Fibroblast of the aortic adventitia (primary cell): ENCODE measurements at regions not wholly inside any gene's neighbourhood (a gene's known extent, or its start where the extent isn't known, plus 50 kb on each side); places are given as distances from the start of the nearest gene placed in this dataset.
"Not testable (repeated sequence)": the region's sequence is repeated elsewhere in the genome, so short reads cannot be mapped to it uniquely, and the experiment has no call there.

ENCODE experiments used
- DNase-seq: peaks from one replicate; pipeline ENCODE4 v3.0.0-alpha.2; 2010; ENCODE audit warnings: low read depth
- H3K4me3 ChIP-seq: 2 replicates; pipeline ENCODE4 v1.5.1; 2011; ENCODE audit warnings: low read depth, mild to moderate bottlenecking, control low read depth, low read length, moderate library complexity
- TF ChIP-seq, protein P1 (sequence below): IDR thresholded peaks from 2 replicates; pipeline ENCODE4 v1.5.1; 2011; ENCODE audit warnings: mild to moderate bottlenecking, low read length, control low read depth, inconsistent platforms; ENCODE audit not compliant: insufficient read depth

DNA sequence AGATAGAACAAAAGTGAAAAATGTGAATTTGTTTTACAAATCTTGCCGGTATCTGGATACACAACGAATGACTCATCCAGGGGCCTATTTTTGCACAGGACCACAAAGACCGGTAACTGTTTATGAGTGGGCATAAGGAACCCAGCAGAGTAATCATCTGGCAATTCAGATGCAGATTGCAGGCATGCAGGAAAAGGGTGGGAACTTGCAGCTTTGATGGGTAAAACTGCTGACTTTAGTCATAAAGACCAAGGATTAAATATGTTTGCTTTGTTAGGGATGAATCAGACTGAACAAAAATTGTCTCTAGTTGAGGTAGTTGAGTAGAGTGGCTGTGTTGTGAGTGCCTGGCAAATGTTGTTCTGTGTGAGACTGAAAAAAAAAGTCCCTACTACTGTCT lies 309.6 kb upstream of the CCNH start:
- peak; percentile 2 for DNase-seq
- TF ChIP-seq, protein P1, sequence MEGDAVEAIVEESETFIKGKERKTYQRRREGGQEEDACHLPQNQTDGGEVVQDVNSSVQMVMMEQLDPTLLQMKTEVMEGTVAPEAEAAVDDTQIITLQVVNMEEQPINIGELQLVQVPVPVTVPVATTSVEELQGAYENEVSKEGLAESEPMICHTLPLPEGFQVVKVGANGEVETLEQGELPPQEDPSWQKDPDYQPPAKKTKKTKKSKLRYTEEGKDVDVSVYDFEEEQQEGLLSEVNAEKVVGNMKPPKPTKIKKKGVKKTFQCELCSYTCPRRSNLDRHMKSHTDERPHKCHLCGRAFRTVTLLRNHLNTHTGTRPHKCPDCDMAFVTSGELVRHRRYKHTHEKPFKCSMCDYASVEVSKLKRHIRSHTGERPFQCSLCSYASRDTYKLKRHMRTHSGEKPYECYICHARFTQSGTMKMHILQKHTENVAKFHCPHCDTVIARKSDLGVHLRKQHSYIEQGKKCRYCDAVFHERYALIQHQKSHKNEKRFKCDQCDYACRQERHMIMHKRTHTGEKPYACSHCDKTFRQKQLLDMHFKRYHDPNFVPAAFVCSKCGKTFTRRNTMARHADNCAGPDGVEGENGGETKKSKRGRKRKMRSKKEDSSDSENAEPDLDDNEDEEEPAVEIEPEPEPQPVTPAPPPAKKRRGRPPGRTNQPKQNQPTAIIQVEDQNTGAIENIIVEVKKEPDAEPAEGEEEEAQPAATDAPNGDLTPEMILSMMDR: no peak
- no peak overlapping the region for H3K4me3 ChIP-seq

DNA sequence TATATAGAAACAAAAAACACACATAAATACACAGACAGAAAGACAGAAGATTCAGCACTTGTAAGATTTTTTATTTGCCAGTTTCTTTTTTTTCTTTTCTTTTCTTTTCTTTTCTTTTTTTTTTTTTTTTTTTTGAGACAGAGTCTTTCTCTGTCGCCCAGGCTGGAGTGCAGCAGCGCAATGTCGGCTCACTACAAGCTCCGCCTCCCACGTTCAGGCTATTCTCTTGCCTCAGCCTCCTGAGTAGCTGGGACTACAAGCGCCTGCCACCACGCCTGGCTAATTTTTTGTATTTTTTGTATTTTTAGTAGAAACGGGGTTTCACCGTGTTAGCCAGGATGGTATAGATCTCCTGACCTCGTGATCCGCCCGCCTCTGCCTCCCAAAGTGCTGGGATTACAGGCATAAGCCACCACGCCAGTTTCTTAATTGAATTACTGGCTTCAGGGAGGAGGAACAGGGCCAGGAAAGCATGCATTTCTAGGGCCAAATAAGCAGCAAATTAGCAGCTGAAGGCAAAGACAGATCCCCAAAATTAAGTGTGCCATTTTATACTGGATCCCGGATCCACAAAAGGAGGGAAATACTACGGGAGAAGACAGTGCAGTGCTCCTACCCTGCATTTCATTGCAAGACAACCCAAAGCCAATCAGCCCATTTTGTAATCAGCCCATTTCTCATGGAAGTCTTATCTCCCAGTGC lies 305.6 kb upstream of the CCNH start:
- not testable (repeated sequence) for H3K4me3 ChIP-seq, DNase-seq

DNA sequence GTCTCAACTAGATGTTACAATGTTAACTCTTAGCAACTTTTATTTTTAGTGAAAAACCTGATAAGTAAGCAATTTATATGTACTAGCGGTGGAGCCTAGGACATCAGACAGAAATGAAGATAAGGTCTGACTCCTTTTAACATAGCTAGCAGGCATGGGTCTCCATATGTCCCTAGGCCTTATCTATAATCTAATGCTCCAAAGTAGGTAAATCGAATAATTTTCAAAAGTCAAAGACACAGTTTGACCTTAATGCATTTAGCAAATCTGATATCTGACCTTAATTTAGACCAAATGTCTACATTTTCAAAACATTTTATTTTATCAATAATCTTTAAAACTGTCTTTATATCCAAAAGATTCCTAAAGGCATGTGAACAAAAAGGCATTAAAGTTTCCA lies 305.0 kb upstream of the CCNH start:
- H3K4me3 ChIP-seq: no peak overlapping the region
- TF ChIP-seq, protein P1: no peak
- DNase-seq: no peak

DNA sequence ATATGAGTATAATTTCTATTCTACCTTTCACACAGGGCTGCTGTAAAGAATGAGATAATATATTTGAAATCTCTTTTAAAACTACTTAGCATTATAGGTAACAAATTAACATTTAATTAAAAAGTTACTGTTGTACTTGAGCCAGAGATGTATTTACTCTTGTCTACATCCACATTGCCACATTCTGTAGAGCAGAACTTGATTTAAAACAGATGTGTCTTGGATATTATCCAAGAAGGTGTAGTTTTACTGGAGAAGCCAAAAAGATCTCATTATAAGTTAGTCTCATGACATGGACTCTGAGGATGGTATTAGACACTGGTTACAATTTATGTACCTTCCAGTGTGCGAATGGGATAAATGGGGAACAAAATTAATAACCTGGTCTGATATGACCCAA lies 293.1 kb upstream of the CCNH start:
- H3K4me3 ChIP-seq: no peak overlapping the region
- TF ChIP-seq, protein P1: no peak
- peak; percentile 1 for DNase-seq

DNA sequence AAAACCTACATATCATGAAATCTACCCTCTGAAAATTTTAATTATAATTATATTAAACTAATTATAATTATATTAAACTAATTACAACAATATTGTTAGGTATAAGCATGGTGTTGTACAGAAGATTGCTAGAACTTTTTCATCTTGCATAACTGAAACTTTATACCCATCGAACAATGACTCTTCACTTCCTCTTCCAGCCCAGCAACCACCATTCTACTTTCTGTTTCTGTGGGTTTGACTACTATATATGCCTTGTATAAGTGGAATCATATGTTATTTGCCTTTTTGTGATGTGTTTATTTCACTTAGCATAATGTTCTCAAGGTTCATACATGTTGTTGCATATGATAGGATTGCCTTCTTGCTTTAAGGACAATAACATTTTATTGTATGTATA lies 274.2 kb upstream of the CCNH start:
- no peak for DNase-seq
- TF ChIP-seq, protein P1: no peak
- H3K4me3 ChIP-seq: no peak overlapping the region

DNA sequence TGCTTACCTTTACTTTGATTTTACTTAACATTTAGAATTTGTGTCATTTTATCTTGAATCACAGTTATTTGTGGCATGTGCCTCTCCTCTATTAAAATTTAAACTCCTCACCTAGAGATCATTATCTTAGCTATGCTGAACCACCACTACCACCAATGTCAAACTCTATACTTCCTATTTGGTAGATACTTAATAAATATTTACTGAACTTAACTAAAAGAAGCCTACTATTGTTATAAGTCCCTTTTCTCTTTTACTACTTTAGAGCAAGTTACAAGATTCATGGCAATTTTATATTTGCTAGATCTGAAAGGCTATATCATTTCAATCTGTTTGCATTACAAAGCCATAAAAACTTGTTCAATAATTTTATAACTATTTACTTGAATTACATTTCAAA lies 273.3 kb upstream of the CCNH start:
- TF ChIP-seq, protein P1: no peak
- no peak for DNase-seq
- H3K4me3 ChIP-seq: no peak overlapping the region

DNA sequence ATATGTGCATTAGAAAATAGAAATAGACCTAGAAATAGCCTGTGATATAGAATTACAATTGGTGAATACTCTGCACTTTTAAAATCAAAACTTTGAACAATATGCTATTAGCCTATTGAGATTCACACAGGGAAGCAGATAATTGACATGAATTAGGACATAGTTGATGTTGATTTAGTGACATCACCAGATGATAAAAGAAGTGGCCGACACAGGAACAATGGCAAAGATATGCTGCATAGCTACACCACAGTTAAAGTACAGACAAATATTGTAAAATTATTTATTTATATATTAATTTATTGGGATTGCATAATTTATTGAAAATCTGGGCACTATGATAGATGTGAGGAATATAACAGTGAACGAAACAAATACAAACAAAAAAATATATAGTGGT lies 261.5 kb upstream of the CCNH start:
- no peak overlapping the region for H3K4me3 ChIP-seq
- TF ChIP-seq, protein P1: no peak
- DNase-seq: no peak
